NT2/D1 (cell line): ENCODE measurements at regions not wholly inside any gene's neighbourhood (a gene's known extent, or its start where the extent isn't known, plus 50 kb on each side); places are given as distances from the start of the nearest gene placed in this dataset.

Experiments
- DNase-seq: peaks from one replicate; pipeline ENCODE4 v3.0.0-alpha.2; 2011; ENCODE audit warnings: low read depth, low spot score
- H3K27me3 ChIP-seq: 2 replicates; pipeline ENCODE4 v1.6.0; 2011; ENCODE audit warnings: mild to moderate bottlenecking; ENCODE audit not compliant: insufficient read length, insufficient read depth
- H3K36me3 ChIP-seq: 2 replicates; pipeline ENCODE4 v1.6.1; 2011; ENCODE audit warnings: mild to moderate bottlenecking, low read length, mixed read lengths; ENCODE audit not compliant: insufficient read depth, insufficient read length
- H3K4me1 ChIP-seq: 2 replicates; pipeline ENCODE4 v1.5.1; 2011; ENCODE audit not compliant: insufficient read depth, insufficient read length
- H3K4me3 ChIP-seq: 2 replicates; pipeline ENCODE4 v1.5.1; 2011; ENCODE audit warnings: low read depth; ENCODE audit not compliant: insufficient read length
- H3K9ac ChIP-seq: 2 replicates; pipeline ENCODE4 v1.6.0; 2011; ENCODE audit warnings: low read depth; ENCODE audit not compliant: insufficient read length
- H3K9me3 ChIP-seq: 2 replicates; pipeline ENCODE4 v1.5.1; 2011; ENCODE audit warnings: mild to moderate bottlenecking, low read length; ENCODE audit not compliant: insufficient read depth
- SUZ12 ChIP-seq: IDR thresholded peaks from 2 replicates; pipeline ENCODE4 v1.6.1; 2011; ENCODE audit not compliant: insufficient read length, insufficient read depth; ENCODE audit errors: extremely low read depth
- YY1 ChIP-seq: IDR thresholded peaks from 2 replicates; pipeline ENCODE4 v1.6.1; 2011; ENCODE audit not compliant: insufficient read length, insufficient read depth
- ZNF274 ChIP-seq: IDR thresholded peaks from 2 replicates; pipeline ENCODE4 v1.6.1; 2011; ENCODE audit warnings: mild to moderate bottlenecking, low read depth, low read length

DNA sequence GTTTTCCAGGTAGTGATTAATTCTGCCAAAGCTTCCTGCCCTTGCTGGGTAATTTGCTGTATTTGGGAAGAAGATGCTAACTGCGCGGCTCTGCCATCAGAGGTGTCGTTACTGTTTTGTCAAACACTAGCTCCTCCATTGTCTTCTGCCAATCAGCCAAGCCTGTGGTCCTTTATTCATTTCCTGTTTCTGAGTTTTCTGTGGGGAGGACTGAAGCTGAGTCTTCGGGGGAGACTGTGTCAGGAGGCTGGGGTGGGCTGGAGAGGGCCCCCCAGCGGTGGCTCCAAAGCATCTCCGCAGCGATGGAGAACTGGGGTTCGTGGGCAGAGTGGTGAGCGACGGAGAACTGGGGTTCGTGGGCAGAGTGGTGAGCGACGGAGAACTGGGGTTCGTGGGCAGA lies 322.9 kb upstream of the B3GAT1 start:
- Histone ChIP-seq H3K27me3 (peaks cover 4% of the 10 kb centered on the region), H3K4me1 (peaks cover 5% of the 10 kb centered on the region)

GRCh38 chr11:134734141-134734845 lies 322.3 kb upstream of the B3GAT1 start:
- no peak overlapping the region for H3K9ac ChIP-seq
- H3K36me3 ChIP-seq: no peaks in the 10 kb centered on the region
- H3K27me3 ChIP-seq: peaks cover 4% of the 10 kb centered on the region
- DNase-seq: no peak
- H3K4me3 ChIP-seq: no peak overlapping the region
- no peak for TF ChIP-seq YY1
- peaks cover 5% of the 10 kb centered on the region for H3K4me1 ChIP-seq
- H3K9me3 ChIP-seq: no peaks in the 10 kb centered on the region

More for the DNA sequence above, 322.9 kb upstream of the B3GAT1 start:
- no peak overlapping the region for H3K4me3 ChIP-seq
- no peaks in the 10 kb centered on the region for H3K36me3 ChIP-seq
- no peak for DNase-seq
- H3K9me3 ChIP-seq: no peaks in the 10 kb centered on the region
- no peak overlapping the region for H3K9ac ChIP-seq
- TF ChIP-seq ZNF274: no peak
- no peak for TF ChIP-seq YY1
- TF ChIP-seq SUZ12: no peak

- no peak for DNase-seq
- TF ChIP-seq SUZ12 (no peak), ZNF274 (no peak), YY1 (no peak)
- Histone ChIP-seq H3K36me3 (no peaks in the 10 kb centered on the region), H3K9me3 (no peaks in the 10 kb centered on the region), H3K4me3 (no peak overlapping the region), H3K27me3 (peaks cover 4% of the 10 kb centered on the region), H3K9ac (no peak overlapping the region), H3K4me1 (peaks cover 5% of the 10 kb centered on the region)
Observed at GRCh38 chr11:134733646-134734045, 321.6 kb upstream of the B3GAT1 start.

GRCh38 chr11:134731213-134731961 lies 319.3 kb upstream of the B3GAT1 start:
- Histone ChIP-seq H3K9me3 (no peaks in the 10 kb centered on the region), H3K36me3 (no peaks in the 10 kb centered on the region), H3K4me1 (peaks cover 8% of the 10 kb centered on the region), H3K9ac (no peak overlapping the region), H3K27me3 (no peaks in the 10 kb centered on the region), H3K4me3 (no peak overlapping the region)
- peak; percentile 81 for DNase-seq
- TF ChIP-seq ZNF274: no peak
- no peak for TF ChIP-seq SUZ12
- no peak for TF ChIP-seq YY1

- H3K36me3 ChIP-seq: no peaks in the 10 kb centered on the region
- peaks cover 8% of the 10 kb centered on the region for H3K4me1 ChIP-seq
- peak overlapping the region; percentile 47 for H3K9ac ChIP-seq
- no peaks in the 10 kb centered on the region for H3K27me3 ChIP-seq
- no peak for DNase-seq
- TF ChIP-seq SUZ12 (no peak), ZNF274 (no peak), YY1 (no peak)
- no peaks in the 10 kb centered on the region for H3K9me3 ChIP-seq
- H3K4me3 ChIP-seq: no peak overlapping the region
Observed at GRCh38 chr11:134730561-134731212, 318.6 kb upstream of the B3GAT1 start.

- TF ChIP-seq SUZ12: no peak
- no peak for TF ChIP-seq YY1
- TF ChIP-seq ZNF274: no peak
- H3K4me3 ChIP-seq: no peak overlapping the region
- H3K9me3 ChIP-seq: no peaks in the 10 kb centered on the region
- H3K9ac ChIP-seq: peak overlapping the region; percentile 47
- H3K27me3 ChIP-seq: no peaks in the 10 kb centered on the region
- peaks cover 8% of the 10 kb centered on the region for H3K4me1 ChIP-seq
- no peaks in the 10 kb centered on the region for H3K36me3 ChIP-seq
- no peak for DNase-seq
Observed at GRCh38 chr11:134730101-134730500, 318.1 kb upstream of the B3GAT1 start.

GRCh38 chr11:134728186-134728585 lies 316.1 kb upstream of the B3GAT1 start:
- H3K9me3 ChIP-seq: no peaks in the 10 kb centered on the region
- H3K4me3 ChIP-seq: no peak overlapping the region
- TF ChIP-seq ZNF274 (no peak), SUZ12 (no peak), YY1 (no peak)
- no peaks in the 10 kb centered on the region for H3K36me3 ChIP-seq
- no peaks in the 10 kb centered on the region for H3K27me3 ChIP-seq
- peaks cover 8% of the 10 kb centered on the region for H3K4me1 ChIP-seq
- no peak overlapping the region for H3K9ac ChIP-seq
- DNase-seq: no peak
